ENCODE measurements at regions not wholly inside any gene's neighbourhood (a gene's known extent, or its start where the extent isn't known, plus 50 kb on each side); places are given as distances from the start of the nearest gene placed in this dataset.

DNA sequence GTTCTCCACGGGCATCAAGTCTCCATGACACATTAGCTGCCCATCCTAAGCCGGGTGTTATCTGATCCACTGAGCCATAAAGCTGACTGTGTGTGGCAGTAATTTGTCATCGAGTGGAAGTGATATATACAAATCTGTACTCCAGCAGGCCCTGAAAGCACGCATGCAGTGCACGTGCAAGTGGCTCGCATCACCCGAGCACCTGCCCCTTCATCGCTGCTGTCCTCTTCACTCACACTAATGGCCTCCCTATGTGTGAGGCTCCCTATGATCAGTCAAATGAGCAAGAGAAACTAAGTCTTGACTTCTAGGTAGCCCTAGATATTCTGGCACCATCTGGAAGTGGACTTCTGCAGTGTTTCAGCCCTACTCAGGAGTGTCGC, 248.6 kb downstream of the MATN1 start (continued):
- TF ChIP-seq, protein P1, sequence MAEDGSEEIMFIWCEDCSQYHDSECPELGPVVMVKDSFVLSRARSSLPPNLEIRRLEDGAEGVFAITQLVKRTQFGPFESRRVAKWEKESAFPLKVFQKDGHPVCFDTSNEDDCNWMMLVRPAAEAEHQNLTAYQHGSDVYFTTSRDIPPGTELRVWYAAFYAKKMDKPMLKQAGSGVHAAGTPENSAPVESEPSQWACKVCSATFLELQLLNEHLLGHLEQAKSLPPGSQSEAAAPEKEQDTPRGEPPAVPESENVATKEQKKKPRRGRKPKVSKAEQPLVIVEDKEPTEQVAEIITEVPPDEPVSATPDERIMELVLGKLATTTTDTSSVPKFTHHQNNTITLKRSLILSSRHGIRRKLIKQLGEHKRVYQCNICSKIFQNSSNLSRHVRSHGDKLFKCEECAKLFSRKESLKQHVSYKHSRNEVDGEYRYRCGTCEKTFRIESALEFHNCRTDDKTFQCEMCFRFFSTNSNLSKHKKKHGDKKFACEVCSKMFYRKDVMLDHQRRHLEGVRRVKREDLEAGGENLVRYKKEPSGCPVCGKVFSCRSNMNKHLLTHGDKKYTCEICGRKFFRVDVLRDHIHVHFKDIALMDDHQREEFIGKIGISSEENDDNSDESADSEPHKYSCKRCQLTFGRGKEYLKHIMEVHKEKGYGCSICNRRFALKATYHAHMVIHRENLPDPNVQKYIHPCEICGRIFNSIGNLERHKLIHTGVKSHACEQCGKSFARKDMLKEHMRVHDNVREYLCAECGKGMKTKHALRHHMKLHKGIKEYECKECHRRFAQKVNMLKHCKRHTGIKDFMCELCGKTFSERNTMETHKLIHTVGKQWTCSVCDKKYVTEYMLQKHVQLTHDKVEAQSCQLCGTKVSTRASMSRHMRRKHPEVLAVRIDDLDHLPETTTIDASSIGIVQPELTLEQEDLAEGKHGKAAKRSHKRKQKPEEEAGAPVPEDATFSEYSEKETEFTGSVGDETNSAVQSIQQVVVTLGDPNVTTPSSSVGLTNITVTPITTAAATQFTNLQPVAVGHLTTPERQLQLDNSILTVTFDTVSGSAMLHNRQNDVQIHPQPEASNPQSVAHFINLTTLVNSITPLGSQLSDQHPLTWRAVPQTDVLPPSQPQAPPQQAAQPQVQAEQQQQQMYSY (CRISPR knock-in tag; IDR thresholded peaks at IDR 0.05), result no peak
- TF ChIP-seq BHLHE40 (IDR thresholded peaks at IDR 0.05; ENCODE audit: borderline replicate concordance in 1 of 2, low read depth in 2 of 2, low read length in 1 of 2) (no peak), SUPT20H (IDR thresholded peaks at IDR 0.05; ENCODE audit: borderline replicate concordance, control insufficient read depth, low read depth, low read length) (no peak), FOXM1 (IDR thresholded peaks at IDR 0.05; ENCODE audit: low read depth, low read length) (no peak), FOS (IDR thresholded peaks at IDR 0.05; ENCODE audit: borderline replicate concordance, extremely low read depth, insufficient read length) (no peak), ZSCAN29 (IDR thresholded peaks at IDR 0.05) (no peak), RFX5 (IDR thresholded peaks at IDR 0.05; ENCODE audit: low read depth, low read length) (no peak), RCOR1 (conservative IDR thresholded peaks at IDR 0.05; ENCODE audit: low read depth, low read length) (no peak), HCFC1 (IDR thresholded peaks at IDR 0.05; ENCODE audit: low read length) (no peak), MXI1 (IDR thresholded peaks at IDR 0.05; ENCODE audit: low read depth, low read length) (no peak), EGR1 (IDR thresholded peaks at IDR 0.05; ENCODE audit: borderline replicate concordance in 1 of 2, low read depth in 2 of 2, low read length in 2 of 2) (no peak)
